SK-N-SH (cell line): ENCODE measurements at regions not wholly inside any gene's neighbourhood (a gene's known extent, or its start where the extent isn't known, plus 50 kb on each side); places are given as distances from the start of the nearest gene placed in this dataset.

Experiments used
- CTCF ChIA-PET: fragments of 300-600, 350-600 bp; formaldehyde crosslinking; extraction: SDS; loops from one replicate; lab custom pipeline; 2021; lab: Yijun Ruan, JAX
- POLR2A ChIA-PET: fragments of 350-600 bp; sonication (Branson Sonifier 250); formaldehyde crosslinking; extraction: SDS; loops from one replicate; lab custom pipeline; 2020; ENCODE audit warnings: antibody characterized with exemption, inconsistent platforms; lab: Yijun Ruan, JAX
- DNase-seq: peaks from one replicate; pipeline ENCODE4 v3.0.0; 2012
- H2AFZ ChIP-seq: fragments of 200-600 bp; sonication (generic); 2 replicates; pipeline ENCODE4 v1.8.1; 2016; ENCODE audit warnings: antibody characterized with exemption, mild to moderate bottlenecking, low read depth
- H3F3A ChIP-seq: fragments of 200-600 bp; sonication (generic); replicated peaks from 2 replicates; pipeline ENCODE3; 2016; ENCODE audit warnings: antibody characterized with exemption, mild to moderate bottlenecking; ENCODE audit not compliant: insufficient read depth
- H3K27ac ChIP-seq, 2 experiments: fragments of 200-500 bp in 1 of 2; fragments of 200-600 bp in 1 of 2; sonication (Bioruptor generic) in 1 of 2; sonication (generic), shearing (Covaris generic) in 1 of 2; 2 replicates each; pipeline versions ENCODE4 v1.5.1 to v1.6.1; 2014 to 2016; ENCODE audit warnings: low read depth in 2 of 2, inconsistent platforms in 1 of 2, low read length in 1 of 2, mild to moderate bottlenecking in 1 of 2, mixed read lengths in 1 of 2
- H3K27me3 ChIP-seq: fragments of 200-600 bp; sonication (generic), shearing (Covaris generic); 2 replicates; pipeline ENCODE4 v1.6.1; 2016; ENCODE audit warnings: mixed run types; ENCODE audit not compliant: insufficient read depth
- H3K36me3 ChIP-seq, 2 experiments: fragments of 200-500 bp in 1 of 2; fragments of 200-600 bp in 1 of 2; sonication (Bioruptor generic) in 1 of 2; sonication (generic) in 1 of 2; replicated peaks in 1 of 2; 2 replicates each; pipeline versions ENCODE3 to v1.5.1; 2014 to 2016; ENCODE audit warnings: low read length in 1 of 2, mild to moderate bottlenecking in 1 of 2; ENCODE audit not compliant: insufficient read depth in 2 of 2, control insufficient read depth in 1 of 2
- H3K4me1 ChIP-seq, 2 experiments: fragments of 200-500 bp in 1 of 2; fragments of 200-600 bp in 1 of 2; sonication (Bioruptor generic) in 1 of 2; sonication (generic), shearing (Covaris generic) in 1 of 2; 2 replicates each; pipeline versions ENCODE4 v1.5.1 to v1.6.1; 2014 to 2016; ENCODE audit warnings: low read depth in 1 of 2, low read length in 1 of 2, mixed run types in 1 of 2; ENCODE audit not compliant: insufficient read depth in 2 of 2, control insufficient read depth in 1 of 2
- H3K4me2 ChIP-seq: fragments of 200-600 bp; sonication (generic), shearing (Covaris generic); 2 replicates; pipeline ENCODE4 v1.6.1; 2017; ENCODE audit warnings: mixed run types
- H3K4me3 ChIP-seq, 2 experiments: fragments of 200-500 bp in 1 of 2; fragments of 200-600 bp in 1 of 2; sonication (Bioruptor generic) in 1 of 2; sonication (generic), shearing (Covaris generic) in 1 of 2; 2 replicates each; pipeline versions ENCODE4 v1.5.1 to v1.8.1; 2014 to 2016; ENCODE audit warnings: low read depth in 2 of 2, inconsistent platforms in 1 of 2, low read length in 1 of 2, mild to moderate bottlenecking in 1 of 2, mixed read lengths in 1 of 2, moderate library complexity in 1 of 2
- H3K79me2 ChIP-seq: fragments of 200-600 bp; sonication (generic); 2 replicates; pipeline ENCODE4 v1.8.1; 2017; ENCODE audit warnings: mild to moderate bottlenecking; ENCODE audit not compliant: insufficient read depth
- H3K9ac ChIP-seq: fragments of 200-600 bp; sonication (generic); 2 replicates; pipeline ENCODE4 v1.6.1; 2017; ENCODE audit warnings: mixed run types
- H3K9me2 ChIP-seq: fragments of 200-600 bp; sonication (generic); 2 replicates; pipeline ENCODE4 v1.6.1; 2017; ENCODE audit warnings: mixed run types
- H3K9me3 ChIP-seq: fragments of 200-600 bp; sonication (generic); 2 replicates; pipeline ENCODE4 v1.6.1; 2017; ENCODE audit warnings: mixed run types, mild to moderate bottlenecking, moderate library complexity
- H4K20me1 ChIP-seq: fragments of 200-600 bp; sonication (generic); 2 replicates; pipeline ENCODE4 v1.6.1; 2017; ENCODE audit warnings: mild to moderate bottlenecking, mixed run types; ENCODE audit not compliant: insufficient read depth
- ELF1 ChIP-seq: IDR thresholded peaks from 2 replicates; pipeline ENCODE4 v1.4.0; 2012
- EP300 ChIP-seq, 2 experiments: IDR thresholded peaks; 2 replicates each; pipeline versions ENCODE4 v1.4.0 to v1.6.1; 2012; ENCODE audit warnings: borderline replicate concordance in 1 of 2, low read depth in 1 of 2, low read length in 1 of 2
- EZH2phosphoT487 ChIP-seq: fragments of 200-600 bp; sonication (generic); IDR thresholded peaks from 2 replicates; pipeline ENCODE4 v1.6.1; 2017; ENCODE audit warnings: low read depth, mixed run types, mild to moderate bottlenecking, antibody characterized with exemption, moderate library complexity, borderline replicate concordance
- FOSL2 ChIP-seq: IDR thresholded peaks from 2 replicates; pipeline ENCODE4 v1.4.0; 2012; ENCODE audit warnings: low read depth, mild to moderate bottlenecking, moderate library complexity, borderline replicate concordance
- FOXJ3 ChIP-seq: sonication (generic); formaldehyde crosslinking; IDR thresholded peaks from 2 replicates; pipeline ENCODE4 v1.5.1; 2020; ENCODE audit warnings: mild to moderate bottlenecking, missing genetic modification reagents
- GABPA ChIP-seq: IDR thresholded peaks from 2 replicates; pipeline ENCODE4 v1.4.0; 2012; ENCODE audit warnings: low read depth, mild to moderate bottlenecking
- MEF2A ChIP-seq: IDR thresholded peaks from 2 replicates; pipeline ENCODE4 v1.4.0; 2012; ENCODE audit warnings: low read depth, borderline replicate concordance
- RAD21 ChIP-seq: IDR thresholded peaks from 2 replicates; pipeline ENCODE4 v1.6.1; 2012; ENCODE audit warnings: mild to moderate bottlenecking, low read length
- RCOR1 ChIP-seq: fragments of 150-350 bp; IDR thresholded peaks from 2 replicates; pipeline ENCODE4 v1.6.1; 2017; ENCODE audit warnings: antibody characterized with exemption, low read length
- RFX5 ChIP-seq: IDR thresholded peaks from 2 replicates; pipeline ENCODE4 v1.6.1; 2012; ENCODE audit warnings: mild to moderate bottlenecking, improper control_type of control experiment, low read length
- SMC3 ChIP-seq: IDR thresholded peaks from 2 replicates; pipeline ENCODE4 v1.6.1; 2012; ENCODE audit warnings: low read depth, low read length, improper control_type of control experiment
- TEAD4 ChIP-seq: IDR thresholded peaks from 2 replicates; pipeline ENCODE4 v1.4.0; 2012; ENCODE audit warnings: mild to moderate bottlenecking, borderline replicate concordance; ENCODE audit not compliant: insufficient read depth
- YY1 ChIP-seq: IDR thresholded peaks from 2 replicates; pipeline ENCODE4 v1.4.0; 2012; ENCODE audit warnings: low read depth, mild to moderate bottlenecking
- WGBS: methylation state at CpG from one replicate; pipeline ENCODE4 v1.1.6; 2017; ENCODE audit warnings: low lambda C conversion rate; 5-methylcytosine and 5-hydroxymethylcytosine counted together
- TF ChIP-seq, protein P1 (sequence below): IDR thresholded peaks from 2 replicates; pipeline ENCODE4; 2012
- TF ChIP-seq, protein P2 (sequence below): IDR thresholded peaks from 2 replicates; pipeline ENCODE4 v1.4.0; 2012; ENCODE audit warnings: low read depth, borderline replicate concordance
- TF ChIP-seq, protein P3 (sequence below): fragments of 200-600 bp; sonication (generic); IDR thresholded peaks from 2 replicates; pipeline ENCODE4 v1.6.1; 2017; ENCODE audit warnings: antibody characterized with exemption, mild to moderate bottlenecking, moderate library complexity
- TF ChIP-seq, protein P4 (sequence below): IDR thresholded peaks from 2 replicates; pipeline ENCODE4 v1.4.0; 2012; ENCODE audit warnings: low read depth
- TF ChIP-seq, protein P5 (sequence below): IDR thresholded peaks from 2 replicates; pipeline ENCODE4 v1.6.1; 2012; ENCODE audit warnings: mild to moderate bottlenecking, low read depth, low read length, moderate library complexity

- no peaks in the 10 kb centered on the region for H3K9me2 ChIP-seq
- no peak overlapping the region for H2AFZ ChIP-seq
- H3K9me3 ChIP-seq: no peaks in the 10 kb centered on the region
- H3K4me1 ChIP-seq: no peaks in the 10 kb centered on the region
- H3F3A ChIP-seq: no peaks in the 10 kb centered on the region
- H3K9ac ChIP-seq: no peak overlapping the region
- H4K20me1 ChIP-seq: no peaks in the 10 kb centered on the region
- WGBS: 37% methylated on average over 4 of the region's 4 CpGs
- TF ChIP-seq MEF2A (no peak), SMC3 (no peak), TEAD4 (no peak), FOSL2 (no peak), RFX5 (no peak), YY1 (no peak), RCOR1 (no peak), RAD21 (no peak), ELF1 (no peak), FOXJ3 (no peak), GABPA (no peak), EZH2phosphoT487 (no peak), EP300 (IDR thresholded peaks at IDR 0.05; ENCODE audit: borderline replicate concordance in 1 of 2, low read depth in 1 of 2, low read length in 1 of 2) (no peak)
- TF ChIP-seq, protein P1, sequence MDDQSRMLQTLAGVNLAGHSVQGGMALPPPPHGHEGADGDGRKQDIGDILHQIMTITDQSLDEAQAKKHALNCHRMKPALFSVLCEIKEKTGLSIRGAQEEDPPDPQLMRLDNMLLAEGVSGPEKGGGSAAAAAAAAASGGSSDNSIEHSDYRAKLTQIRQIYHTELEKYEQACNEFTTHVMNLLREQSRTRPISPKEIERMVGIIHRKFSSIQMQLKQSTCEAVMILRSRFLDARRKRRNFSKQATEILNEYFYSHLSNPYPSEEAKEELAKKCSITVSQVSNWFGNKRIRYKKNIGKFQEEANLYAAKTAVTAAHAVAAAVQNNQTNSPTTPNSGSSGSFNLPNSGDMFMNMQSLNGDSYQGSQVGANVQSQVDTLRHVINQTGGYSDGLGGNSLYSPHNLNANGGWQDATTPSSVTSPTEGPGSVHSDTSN: no peak
- TF ChIP-seq, protein P2, sequence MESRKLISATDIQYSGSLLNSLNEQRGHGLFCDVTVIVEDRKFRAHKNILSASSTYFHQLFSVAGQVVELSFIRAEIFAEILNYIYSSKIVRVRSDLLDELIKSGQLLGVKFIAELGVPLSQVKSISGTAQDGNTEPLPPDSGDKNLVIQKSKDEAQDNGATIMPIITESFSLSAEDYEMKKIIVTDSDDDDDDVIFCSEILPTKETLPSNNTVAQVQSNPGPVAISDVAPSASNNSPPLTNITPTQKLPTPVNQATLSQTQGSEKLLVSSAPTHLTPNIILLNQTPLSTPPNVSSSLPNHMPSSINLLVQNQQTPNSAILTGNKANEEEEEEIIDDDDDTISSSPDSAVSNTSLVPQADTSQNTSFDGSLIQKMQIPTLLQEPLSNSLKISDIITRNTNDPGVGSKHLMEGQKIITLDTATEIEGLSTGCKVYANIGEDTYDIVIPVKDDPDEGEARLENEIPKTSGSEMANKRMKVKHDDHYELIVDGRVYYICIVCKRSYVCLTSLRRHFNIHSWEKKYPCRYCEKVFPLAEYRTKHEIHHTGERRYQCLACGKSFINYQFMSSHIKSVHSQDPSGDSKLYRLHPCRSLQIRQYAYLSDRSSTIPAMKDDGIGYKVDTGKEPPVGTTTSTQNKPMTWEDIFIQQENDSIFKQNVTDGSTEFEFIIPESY: no peak
- TF ChIP-seq, protein P3, sequence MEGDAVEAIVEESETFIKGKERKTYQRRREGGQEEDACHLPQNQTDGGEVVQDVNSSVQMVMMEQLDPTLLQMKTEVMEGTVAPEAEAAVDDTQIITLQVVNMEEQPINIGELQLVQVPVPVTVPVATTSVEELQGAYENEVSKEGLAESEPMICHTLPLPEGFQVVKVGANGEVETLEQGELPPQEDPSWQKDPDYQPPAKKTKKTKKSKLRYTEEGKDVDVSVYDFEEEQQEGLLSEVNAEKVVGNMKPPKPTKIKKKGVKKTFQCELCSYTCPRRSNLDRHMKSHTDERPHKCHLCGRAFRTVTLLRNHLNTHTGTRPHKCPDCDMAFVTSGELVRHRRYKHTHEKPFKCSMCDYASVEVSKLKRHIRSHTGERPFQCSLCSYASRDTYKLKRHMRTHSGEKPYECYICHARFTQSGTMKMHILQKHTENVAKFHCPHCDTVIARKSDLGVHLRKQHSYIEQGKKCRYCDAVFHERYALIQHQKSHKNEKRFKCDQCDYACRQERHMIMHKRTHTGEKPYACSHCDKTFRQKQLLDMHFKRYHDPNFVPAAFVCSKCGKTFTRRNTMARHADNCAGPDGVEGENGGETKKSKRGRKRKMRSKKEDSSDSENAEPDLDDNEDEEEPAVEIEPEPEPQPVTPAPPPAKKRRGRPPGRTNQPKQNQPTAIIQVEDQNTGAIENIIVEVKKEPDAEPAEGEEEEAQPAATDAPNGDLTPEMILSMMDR: no peak
- TF ChIP-seq, protein P4, sequence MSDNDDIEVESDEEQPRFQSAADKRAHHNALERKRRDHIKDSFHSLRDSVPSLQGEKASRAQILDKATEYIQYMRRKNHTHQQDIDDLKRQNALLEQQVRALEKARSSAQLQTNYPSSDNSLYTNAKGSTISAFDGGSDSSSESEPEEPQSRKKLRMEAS: no peak
- TF ChIP-seq, protein P5, sequence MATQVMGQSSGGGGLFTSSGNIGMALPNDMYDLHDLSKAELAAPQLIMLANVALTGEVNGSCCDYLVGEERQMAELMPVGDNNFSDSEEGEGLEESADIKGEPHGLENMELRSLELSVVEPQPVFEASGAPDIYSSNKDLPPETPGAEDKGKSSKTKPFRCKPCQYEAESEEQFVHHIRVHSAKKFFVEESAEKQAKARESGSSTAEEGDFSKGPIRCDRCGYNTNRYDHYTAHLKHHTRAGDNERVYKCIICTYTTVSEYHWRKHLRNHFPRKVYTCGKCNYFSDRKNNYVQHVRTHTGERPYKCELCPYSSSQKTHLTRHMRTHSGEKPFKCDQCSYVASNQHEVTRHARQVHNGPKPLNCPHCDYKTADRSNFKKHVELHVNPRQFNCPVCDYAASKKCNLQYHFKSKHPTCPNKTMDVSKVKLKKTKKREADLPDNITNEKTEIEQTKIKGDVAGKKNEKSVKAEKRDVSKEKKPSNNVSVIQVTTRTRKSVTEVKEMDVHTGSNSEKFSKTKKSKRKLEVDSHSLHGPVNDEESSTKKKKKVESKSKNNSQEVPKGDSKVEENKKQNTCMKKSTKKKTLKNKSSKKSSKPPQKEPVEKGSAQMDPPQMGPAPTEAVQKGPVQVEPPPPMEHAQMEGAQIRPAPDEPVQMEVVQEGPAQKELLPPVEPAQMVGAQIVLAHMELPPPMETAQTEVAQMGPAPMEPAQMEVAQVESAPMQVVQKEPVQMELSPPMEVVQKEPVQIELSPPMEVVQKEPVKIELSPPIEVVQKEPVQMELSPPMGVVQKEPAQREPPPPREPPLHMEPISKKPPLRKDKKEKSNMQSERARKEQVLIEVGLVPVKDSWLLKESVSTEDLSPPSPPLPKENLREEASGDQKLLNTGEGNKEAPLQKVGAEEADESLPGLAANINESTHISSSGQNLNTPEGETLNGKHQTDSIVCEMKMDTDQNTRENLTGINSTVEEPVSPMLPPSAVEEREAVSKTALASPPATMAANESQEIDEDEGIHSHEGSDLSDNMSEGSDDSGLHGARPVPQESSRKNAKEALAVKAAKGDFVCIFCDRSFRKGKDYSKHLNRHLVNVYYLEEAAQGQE: no peak
- H3K79me2 ChIP-seq: no peaks in the 10 kb centered on the region
- ChIA-PET CTCF (no interaction called here), POLR2A (no interaction called here)
- no peak overlapping the region for H3K27ac ChIP-seq
- no peak for DNase-seq
- no peak overlapping the region for H3K4me3 ChIP-seq
- H3K27me3 ChIP-seq: no peaks in the 10 kb centered on the region
- no peak overlapping the region for H3K4me2 ChIP-seq
- no peaks in the 10 kb centered on the region for H3K36me3 ChIP-seq
Observed at GRCh38 chr3:41092844-41093243, 106.5 kb upstream of the CTNNB1 start.
